Fibroblast of pulmonary artery (primary cell): ENCODE measurements at regions not wholly inside any gene's neighbourhood (a gene's known extent, or its start where the extent isn't known, plus 50 kb on each side); places are given as distances from the start of the nearest gene placed in this dataset.

Experiments used
- DNase-seq: peaks from one replicate; pipeline ENCODE4 v3.0.0-alpha.2; 2010; ENCODE audit warnings: low read depth
- H3K4me3 ChIP-seq: replicated peaks from 2 replicates; pipeline ENCODE4 v1.5.1; 2011; ENCODE audit warnings: low read depth, mild to moderate bottlenecking, control low read depth, low read length, moderate library complexity
- TF ChIP-seq, protein P1 (sequence below): IDR thresholded peaks from 2 replicates; pipeline ENCODE4 v1.5.1; 2011; ENCODE audit warnings: mild to moderate bottlenecking, control low read depth, low read length, inconsistent platforms; ENCODE audit errors: missing control alignments

DNA sequence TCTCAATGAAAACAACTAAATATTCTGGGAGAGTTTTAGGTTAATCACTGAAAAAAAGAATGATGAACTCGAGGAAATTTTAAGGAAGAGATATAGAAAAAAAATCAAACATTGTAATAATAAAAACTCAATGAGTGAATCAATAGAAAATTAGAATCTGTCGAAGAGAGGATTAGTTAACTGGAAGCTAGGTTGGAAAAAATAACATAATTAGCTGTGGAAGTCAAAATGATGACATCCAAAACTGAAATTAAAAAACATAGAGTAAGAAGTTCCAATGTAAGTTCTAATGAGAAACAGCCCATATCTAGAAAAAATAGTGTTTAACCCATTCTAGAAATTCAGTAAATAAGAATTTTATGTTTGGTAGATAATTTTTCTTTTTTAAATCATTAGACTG is 299.3 kb upstream of the RARB start:
- TF ChIP-seq, protein P1, sequence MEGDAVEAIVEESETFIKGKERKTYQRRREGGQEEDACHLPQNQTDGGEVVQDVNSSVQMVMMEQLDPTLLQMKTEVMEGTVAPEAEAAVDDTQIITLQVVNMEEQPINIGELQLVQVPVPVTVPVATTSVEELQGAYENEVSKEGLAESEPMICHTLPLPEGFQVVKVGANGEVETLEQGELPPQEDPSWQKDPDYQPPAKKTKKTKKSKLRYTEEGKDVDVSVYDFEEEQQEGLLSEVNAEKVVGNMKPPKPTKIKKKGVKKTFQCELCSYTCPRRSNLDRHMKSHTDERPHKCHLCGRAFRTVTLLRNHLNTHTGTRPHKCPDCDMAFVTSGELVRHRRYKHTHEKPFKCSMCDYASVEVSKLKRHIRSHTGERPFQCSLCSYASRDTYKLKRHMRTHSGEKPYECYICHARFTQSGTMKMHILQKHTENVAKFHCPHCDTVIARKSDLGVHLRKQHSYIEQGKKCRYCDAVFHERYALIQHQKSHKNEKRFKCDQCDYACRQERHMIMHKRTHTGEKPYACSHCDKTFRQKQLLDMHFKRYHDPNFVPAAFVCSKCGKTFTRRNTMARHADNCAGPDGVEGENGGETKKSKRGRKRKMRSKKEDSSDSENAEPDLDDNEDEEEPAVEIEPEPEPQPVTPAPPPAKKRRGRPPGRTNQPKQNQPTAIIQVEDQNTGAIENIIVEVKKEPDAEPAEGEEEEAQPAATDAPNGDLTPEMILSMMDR, result no peak
- H3K4me3 ChIP-seq, result no peak overlapping the region
- no peak for DNase-seq

DNA sequence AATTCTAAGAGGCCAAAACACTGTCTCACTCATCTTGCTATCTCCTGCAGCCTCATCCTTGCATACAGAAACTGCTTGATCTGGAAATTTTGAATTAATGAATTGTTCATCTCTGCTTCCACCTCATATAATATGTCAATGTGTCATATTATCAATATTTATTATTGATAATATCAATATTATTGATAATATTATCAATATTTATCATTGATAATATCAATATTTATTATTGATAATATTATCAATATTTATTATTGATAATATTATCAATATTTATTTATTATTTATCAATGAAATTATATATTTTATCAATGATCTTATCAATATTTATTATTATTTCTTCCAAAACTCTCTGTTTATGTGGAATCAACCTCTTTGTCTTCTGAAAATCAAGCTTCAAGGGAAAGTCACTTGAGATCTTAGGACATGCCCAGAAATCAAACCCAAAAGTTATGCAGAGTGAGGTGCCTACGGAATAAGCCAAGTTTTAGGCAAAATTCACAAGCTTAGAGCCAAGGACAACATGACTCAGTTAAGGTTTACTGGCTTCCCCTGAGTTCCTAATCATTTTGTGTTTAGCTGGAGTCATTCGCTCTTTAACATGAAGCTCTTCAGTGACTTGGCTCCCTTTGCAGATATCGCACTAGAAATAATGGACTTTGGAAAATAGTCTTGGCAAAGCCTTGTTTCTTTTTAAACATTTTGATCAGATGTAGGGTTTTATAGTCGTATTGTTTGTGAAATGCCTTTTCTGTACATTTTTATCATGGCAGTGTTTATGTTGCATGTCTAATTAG is 297.1 kb upstream of the RARB start:
- TF ChIP-seq, protein P1, result no peak
- DNase-seq, result no peak
- no peak overlapping the region for H3K4me3 ChIP-seq

- no peak overlapping the region for H3K4me3 ChIP-seq
- DNase-seq, result no peak
- TF ChIP-seq, protein P1, result no peak
Measured at GRCh38 chr3:25133588-25133987, 294.5 kb upstream of the RARB start.

DNA sequence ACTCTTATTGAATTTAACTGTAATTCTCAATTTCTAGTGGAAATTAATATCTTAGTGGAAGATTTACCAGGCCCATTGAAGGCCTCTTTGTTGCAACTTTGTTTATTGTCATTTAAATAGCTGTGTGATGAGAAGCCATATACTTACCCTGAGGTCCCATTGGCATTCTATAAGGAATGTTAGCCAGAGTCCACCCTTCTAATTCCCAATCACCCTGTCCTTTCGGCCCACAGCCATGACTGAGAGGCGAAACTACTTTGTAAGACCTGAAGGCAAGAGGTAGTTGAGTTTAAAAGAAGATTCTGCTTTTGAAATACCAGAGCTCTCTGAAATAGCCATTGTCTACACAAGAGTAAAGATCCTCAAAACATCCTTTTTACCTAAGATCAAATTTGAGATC is 290.5 kb upstream of the RARB start:
- TF ChIP-seq, protein P1, result no peak
- DNase-seq, result no peak
- no peak overlapping the region for H3K4me3 ChIP-seq

GRCh38 chr3:25139267-25139666 is 288.8 kb upstream of the RARB start:
- TF ChIP-seq, protein P1, result no peak
- H3K4me3 ChIP-seq, result no peak overlapping the region
- no peak for DNase-seq

GRCh38 chr3:25142609-25143355 is 285.3 kb upstream of the RARB start:
- TF ChIP-seq, protein P1, result no peak
- DNase-seq, result no peak
- no peak overlapping the region for H3K4me3 ChIP-seq
